Testis (tissue), 2 donors: ENCODE measurements at regions not wholly inside any gene's neighbourhood (a gene's known extent, or its start where the extent isn't known, plus 50 kb on each side); places are given as distances from the start of the nearest gene placed in this dataset.

ENCODE experiments used
- CTCF ChIP-seq, 3 experiments: fragments of 450-650 bp in 2 of 3; fragments of 200-600 bp in 1 of 3; sonication (generic) in 1 of 3; IDR thresholded peaks; one replicate each; pipeline ENCODE4 v1.5.1; 2016 to 2019; ENCODE audit warnings: antibody characterized with exemption in 3 of 3, mild to moderate bottlenecking in 2 of 3, moderate library complexity in 1 of 3
- POLR2A ChIP-seq: fragments of 450-650 bp; IDR thresholded peaks from one replicate; pipeline ENCODE4 v1.6.1; 2017; ENCODE audit warnings: antibody characterized with exemption, mild to moderate bottlenecking, moderate library complexity

GRCh38 chr4:11543706-11544105 lies 115.0 kb upstream of the HS3ST1 start:
- TF ChIP-seq CTCF (IDR thresholded peaks at IDR 0.05) (no peak), POLR2A (no peak)
